ENCODE measurements at regions not wholly inside any gene's neighbourhood (a gene's known extent, or its start where the extent isn't known, plus 50 kb on each side); places are given as distances from the start of the nearest gene placed in this dataset.
A peak's percentile ranks its signal among the peaks of the same experiment; 100 is the strongest.
"Not testable (repeated sequence)": the region's sequence is repeated elsewhere in the genome, so short reads cannot be mapped to it uniquely, and the experiment has no call there.

GRCh38 chr22:44625421-44625760 lies 76.6 kb upstream of the PRR5 start:
- H3K4me1 Mint-ChIP-seq, result peaks cover 9% of the 10 kb centered on the region
- H3K27me3 Mint-ChIP-seq, result peaks cover 4% of the 10 kb centered on the region
- H3K27ac Mint-ChIP-seq, result no peak overlapping the region
- CTCF ChIA-PET, result interaction anchor here (0.7 to 2.6 kb wide), 3 partner anchors 9 to 633 kb away, joined by 3 to 16 read pairs (median 6); no protein-coding TSS in a partner anchor
- H3K4me3 Mint-ChIP-seq, result no peak overlapping the region
- no peaks in the 10 kb centered on the region for H3K9me3 Mint-ChIP-seq
- no peak for DNase-seq
- POLR2A ChIA-PET, result interaction anchor here (0.7 kb wide), 1 partner anchor 297 kb away, joined by 3 read pairs; no protein-coding TSS in a partner anchor
- H3K36me3 Mint-ChIP-seq (ENCODE audit: low read depth), result no peaks in the 10 kb centered on the region

GRCh38 chr22:44624689-44625420 lies 77.1 kb upstream of the PRR5 start:
- Mint-ChIP-seq H3K4me3 (no peak overlapping the region), H3K4me1 (peaks cover 9% of the 10 kb centered on the region), H3K27me3 (peaks cover 4% of the 10 kb centered on the region), H3K9me3 (no peaks in the 10 kb centered on the region), H3K27ac (no peak overlapping the region), H3K36me3 (ENCODE audit: low read depth) (no peaks in the 10 kb centered on the region)
- POLR2A ChIA-PET, result no interaction called here
- no peak for DNase-seq
- CTCF ChIA-PET, result interaction anchor here (1.4 to 2.6 kb wide), 2 partner anchors 543 to 632 kb away, joined by 6 to 16 read pairs; no protein-coding TSS in a partner anchor

- Mint-ChIP-seq H3K27ac (no peak overlapping the region), H3K4me1 (peaks cover 9% of the 10 kb centered on the region), H3K27me3 (peaks cover 4% of the 10 kb centered on the region), H3K4me3 (no peak overlapping the region), H3K9me3 (no peaks in the 10 kb centered on the region), H3K36me3 (ENCODE audit: low read depth) (no peaks in the 10 kb centered on the region)
- ChIA-PET POLR2A (no interaction called here), CTCF (no interaction called here)
- DNase-seq, result no peak
These were observed 78.1 kb upstream of the PRR5 start for GRCh38 chr22:44623771-44624510.

GRCh38 chr22:44622679-44623078 lies 79.3 kb upstream of the PRR5 start:
- H3K27ac Mint-ChIP-seq, result no peak overlapping the region
- no peak overlapping the region for H3K4me3 Mint-ChIP-seq
- peaks cover 4% of the 10 kb centered on the region for H3K27me3 Mint-ChIP-seq
- no peaks in the 10 kb centered on the region for H3K9me3 Mint-ChIP-seq
- no peak for DNase-seq
- H3K4me1 Mint-ChIP-seq, result peaks cover 9% of the 10 kb centered on the region
- CTCF ChIA-PET, result no interaction called here
- POLR2A ChIA-PET, result interaction anchor here (0.6 kb wide), 1 partner anchor 448 kb away, joined by 3 read pairs; no protein-coding TSS in a partner anchor
- H3K36me3 Mint-ChIP-seq (ENCODE audit: low read depth), result no peaks in the 10 kb centered on the region

- H3K9me3 Mint-ChIP-seq, result no peaks in the 10 kb centered on the region
- no peaks in the 10 kb centered on the region for H3K36me3 Mint-ChIP-seq (ENCODE audit: low read depth)
- peaks cover 9% of the 10 kb centered on the region for H3K4me1 Mint-ChIP-seq
- peaks cover 4% of the 10 kb centered on the region for H3K27me3 Mint-ChIP-seq
- peak; percentile 47 for DNase-seq
- no peak overlapping the region for H3K4me3 Mint-ChIP-seq
- H3K27ac Mint-ChIP-seq, result no peak overlapping the region
- POLR2A ChIA-PET, result interaction anchor here (0.6 kb wide), 1 partner anchor 447 kb away, joined by 3 read pairs; no protein-coding TSS in a partner anchor
- CTCF ChIA-PET, result no interaction called here
These were observed 79.9 kb upstream of the PRR5 start for GRCh38 chr22:44622147-44622427.

- no peak overlapping the region for H3K4me3 Mint-ChIP-seq
These were observed 80.4 kb upstream of the PRR5 start for GRCh38 chr22:44621401-44622146.

GRCh38 chr22:44620841-44621257 lies 81.2 kb upstream of the PRR5 start:
- ChIA-PET CTCF (no interaction called here), POLR2A (no interaction called here)
- Mint-ChIP-seq H3K27ac (no peak overlapping the region), H3K4me3 (no peak overlapping the region), H3K9me3 (no peaks in the 10 kb centered on the region), H3K36me3 (ENCODE audit: low read depth) (no peaks in the 10 kb centered on the region), H3K4me1 (peaks cover 3% of the 10 kb centered on the region), H3K27me3 (no peaks in the 10 kb centered on the region)
- no peak for DNase-seq

More at GRCh38 chr22:44621401-44622146, 80.4 kb upstream of the PRR5 start:
- peaks cover 4% of the 10 kb centered on the region for H3K27me3 Mint-ChIP-seq
- ChIA-PET POLR2A (no interaction called here), CTCF (no interaction called here)
- no peaks in the 10 kb centered on the region for H3K36me3 Mint-ChIP-seq (ENCODE audit: low read depth)
- peaks cover 9% of the 10 kb centered on the region for H3K4me1 Mint-ChIP-seq
- H3K27ac Mint-ChIP-seq, result peak overlapping the region; percentile 12
- H3K9me3 Mint-ChIP-seq, result no peaks in the 10 kb centered on the region
- DNase-seq, result no peak

GRCh38 chr22:44620129-44620840 lies 81.7 kb upstream of the PRR5 start:
- POLR2A ChIA-PET, result no interaction called here
- H3K27ac Mint-ChIP-seq, result no peak overlapping the region
- CTCF ChIA-PET, result no interaction called here

GRCh38 chr22:44619560-44620128 lies 82.4 kb upstream of the PRR5 start:
- CTCF ChIA-PET; H3K4me3 Mint-ChIP-seq; POLR2A ChIA-PET; H3K27me3 Mint-ChIP-seq; H3K4me1 Mint-ChIP-seq; DNase-seq; H3K36me3 Mint-ChIP-seq (ENCODE audit: low read depth); H3K9me3 Mint-ChIP-seq; H3K27ac Mint-ChIP-seq: not testable (repeated sequence)

More at GRCh38 chr22:44620129-44620840, 81.7 kb upstream of the PRR5 start:
- Mint-ChIP-seq H3K4me3 (peak overlapping the region; percentile 43), H3K9me3 (no peaks in the 10 kb centered on the region), H3K4me1 (peaks cover 3% of the 10 kb centered on the region), H3K27me3 (no peaks in the 10 kb centered on the region), H3K36me3 (ENCODE audit: low read depth) (no peaks in the 10 kb centered on the region)
- DNase-seq, result peak; percentile 93

- CTCF ChIA-PET, POLR2A ChIA-PET, H3K27ac Mint-ChIP-seq: not testable (repeated sequence)
These were observed 83.1 kb upstream of the PRR5 start for GRCh38 chr22:44618910-44619309.

GRCh38 chr22:44618400-44618799 lies 83.6 kb upstream of the PRR5 start:
- H3K9me3 Mint-ChIP-seq, result peaks cover 3% of the 10 kb centered on the region
- DNase-seq, result no peak
- no peaks in the 10 kb centered on the region for H3K36me3 Mint-ChIP-seq (ENCODE audit: low read depth)
- no peak overlapping the region for H3K4me3 Mint-ChIP-seq
- POLR2A ChIA-PET, result no interaction called here
- peaks cover under 1% of the 10 kb centered on the region for H3K4me1 Mint-ChIP-seq
- no peak overlapping the region for H3K27ac Mint-ChIP-seq
- CTCF ChIA-PET, result no interaction called here
- H3K27me3 Mint-ChIP-seq, result no peaks in the 10 kb centered on the region

More at GRCh38 chr22:44618910-44619309, 83.1 kb upstream of the PRR5 start:
- not testable (repeated sequence) for H3K27me3 Mint-ChIP-seq; H3K4me1 Mint-ChIP-seq; H3K9me3 Mint-ChIP-seq; H3K4me3 Mint-ChIP-seq; H3K36me3 Mint-ChIP-seq (ENCODE audit: low read depth); DNase-seq

GRCh38 chr22:44617828-44618227 lies 84.2 kb upstream of the PRR5 start:
- H3K27ac Mint-ChIP-seq, result no peak overlapping the region
- no peaks in the 10 kb centered on the region for H3K36me3 Mint-ChIP-seq (ENCODE audit: low read depth)
- H3K9me3 Mint-ChIP-seq, result peaks cover 6% of the 10 kb centered on the region
- no peak overlapping the region for H3K4me3 Mint-ChIP-seq
- POLR2A ChIA-PET, result no interaction called here
- DNase-seq, result no peak
- CTCF ChIA-PET, result no interaction called here
- H3K4me1 Mint-ChIP-seq, result no peaks in the 10 kb centered on the region
- H3K27me3 Mint-ChIP-seq, result no peaks in the 10 kb centered on the region
